Choroid plexus epithelial cell (primary cell): ENCODE measurements at regions not wholly inside any gene's neighbourhood (a gene's known extent, or its start where the extent isn't known, plus 50 kb on each side); places are given as distances from the start of the nearest gene placed in this dataset.
A peak's percentile ranks its signal among the peaks of the same experiment; 100 is the strongest.

Experiments used
- DNase-seq: peaks from one replicate; pipeline ENCODE4 v3.0.0-alpha.2; 2010; ENCODE audit warnings: low read depth
- H3K4me3 ChIP-seq: 2 replicates; pipeline ENCODE4 v1.5.1; 2011; ENCODE audit warnings: low read depth, mild to moderate bottlenecking, control low read depth, low read length, moderate library complexity
- CTCF ChIP-seq: conservative IDR thresholded peaks from 2 replicates; pipeline ENCODE4 v1.5.1; 2011; ENCODE audit warnings: low read depth, mild to moderate bottlenecking, control low read depth, inconsistent platforms, low read length, moderate library complexity

- DNase-seq = no peak
- TF ChIP-seq CTCF = no peak
- H3K4me3 ChIP-seq = no peak overlapping the region
Observed at GRCh38 chr1:238624776-238625175, 734.1 kb upstream of the ZP4 start.

GRCh38 chr1:238621405-238621804 lies 730.7 kb upstream of the ZP4 start:
- no peak for TF ChIP-seq CTCF
- no peak overlapping the region for H3K4me3 ChIP-seq
- DNase-seq = no peak

GRCh38 chr1:238619652-238620051 lies 728.9 kb upstream of the ZP4 start:
- DNase-seq = no peak
- no peak for TF ChIP-seq CTCF
- H3K4me3 ChIP-seq = no peak overlapping the region

- no peak for DNase-seq
- no peak for TF ChIP-seq CTCF
- H3K4me3 ChIP-seq = no peak overlapping the region
Observed at GRCh38 chr1:238611406-238611805, 720.7 kb upstream of the ZP4 start.

GRCh38 chr1:238608144-238608543 lies 717.4 kb upstream of the ZP4 start:
- DNase-seq = no peak
- no peak for TF ChIP-seq CTCF
- H3K4me3 ChIP-seq = no peak overlapping the region

- DNase-seq = peak; percentile 72
- no peak for TF ChIP-seq CTCF
- no peak overlapping the region for H3K4me3 ChIP-seq
Observed at GRCh38 chr1:238606896-238607295, 716.2 kb upstream of the ZP4 start.

GRCh38 chr1:238606457-238606856 lies 715.7 kb upstream of the ZP4 start:
- no peak for DNase-seq
- no peak for TF ChIP-seq CTCF
- H3K4me3 ChIP-seq = no peak overlapping the region
